ENCODE measurements at regions not wholly inside any gene's neighbourhood (a gene's known extent, or its start where the extent isn't known, plus 50 kb on each side); places are given as distances from the start of the nearest gene placed in this dataset.
A peak's percentile ranks its signal among the peaks of the same experiment; 100 is the strongest.
"Not testable (repeated sequence)": the region's sequence is repeated elsewhere in the genome, so short reads cannot be mapped to it uniquely, and the experiment has no call there.

DNA sequence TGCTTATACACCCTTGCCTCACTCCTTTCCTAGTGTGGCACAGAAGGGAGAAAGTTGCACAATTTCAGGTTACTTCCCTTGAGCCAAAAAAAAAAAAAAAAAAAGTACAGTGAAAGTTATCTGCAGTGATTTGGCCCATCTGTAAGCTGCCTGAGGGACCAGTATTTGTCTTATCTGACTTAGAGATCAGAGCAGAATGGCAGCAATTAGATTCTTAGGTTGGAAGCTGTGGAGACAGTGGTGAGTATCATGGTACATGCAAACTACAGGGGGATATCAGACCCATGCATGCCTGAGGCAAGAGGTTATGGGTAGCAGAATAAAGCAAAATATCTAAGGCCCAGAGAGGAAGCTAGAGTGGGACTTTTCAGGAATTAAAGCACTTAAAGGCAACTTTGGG is 1070.7 kb upstream of the NOVA1 start:
- no peaks in the 10 kb centered on the region for H3K27me3 Mint-ChIP-seq
- peaks cover 23% of the 10 kb centered on the region for H3K9me3 Mint-ChIP-seq (ENCODE audit: low read depth)
- peaks cover 5% of the 10 kb centered on the region for H3K36me3 Mint-ChIP-seq (ENCODE audit: insufficient read depth)
- H3K4me1 Mint-ChIP-seq (ENCODE audit: low read depth), result peaks cover 4% of the 10 kb centered on the region
- H3K27ac Mint-ChIP-seq, result no peak overlapping the region
- no peak overlapping the region for H3K4me3 Mint-ChIP-seq (ENCODE audit: low read depth)
- no peak for DNase-seq (ENCODE audit: low spot score, unreplicated experiment)
- TF ChIP-seq, protein P1, sequence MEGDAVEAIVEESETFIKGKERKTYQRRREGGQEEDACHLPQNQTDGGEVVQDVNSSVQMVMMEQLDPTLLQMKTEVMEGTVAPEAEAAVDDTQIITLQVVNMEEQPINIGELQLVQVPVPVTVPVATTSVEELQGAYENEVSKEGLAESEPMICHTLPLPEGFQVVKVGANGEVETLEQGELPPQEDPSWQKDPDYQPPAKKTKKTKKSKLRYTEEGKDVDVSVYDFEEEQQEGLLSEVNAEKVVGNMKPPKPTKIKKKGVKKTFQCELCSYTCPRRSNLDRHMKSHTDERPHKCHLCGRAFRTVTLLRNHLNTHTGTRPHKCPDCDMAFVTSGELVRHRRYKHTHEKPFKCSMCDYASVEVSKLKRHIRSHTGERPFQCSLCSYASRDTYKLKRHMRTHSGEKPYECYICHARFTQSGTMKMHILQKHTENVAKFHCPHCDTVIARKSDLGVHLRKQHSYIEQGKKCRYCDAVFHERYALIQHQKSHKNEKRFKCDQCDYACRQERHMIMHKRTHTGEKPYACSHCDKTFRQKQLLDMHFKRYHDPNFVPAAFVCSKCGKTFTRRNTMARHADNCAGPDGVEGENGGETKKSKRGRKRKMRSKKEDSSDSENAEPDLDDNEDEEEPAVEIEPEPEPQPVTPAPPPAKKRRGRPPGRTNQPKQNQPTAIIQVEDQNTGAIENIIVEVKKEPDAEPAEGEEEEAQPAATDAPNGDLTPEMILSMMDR (IDR thresholded peaks at IDR 0.05; ENCODE audit: unreplicated experiment), result no peak

DNA sequence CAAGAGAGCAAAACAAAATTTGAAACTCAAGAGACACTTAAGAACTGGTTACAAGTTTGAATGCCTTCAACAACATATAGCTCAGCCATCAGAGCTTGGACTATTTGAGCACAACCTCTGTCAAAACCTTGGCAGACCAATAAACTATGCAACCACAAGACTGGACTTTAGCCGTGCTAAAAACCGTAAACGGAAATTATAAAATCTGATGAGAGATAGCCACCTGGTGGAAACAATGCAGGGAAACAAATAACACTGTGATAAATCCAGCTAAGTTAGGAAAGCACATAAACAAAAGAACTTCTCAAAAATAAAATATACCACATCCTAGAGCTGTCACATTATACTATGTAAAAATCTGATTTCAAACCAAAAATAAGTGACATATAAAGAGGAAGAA is 1074.2 kb upstream of the NOVA1 start:
- H3K9me3 Mint-ChIP-seq (ENCODE audit: low read depth), result peaks cover 13% of the 10 kb centered on the region
- TF ChIP-seq, protein P1 (IDR thresholded peaks at IDR 0.05; ENCODE audit: unreplicated experiment), result no peak
- H3K4me3 Mint-ChIP-seq (ENCODE audit: low read depth), result peak overlapping the region; percentile 45
- H3K27me3 Mint-ChIP-seq, result no peaks in the 10 kb centered on the region
- H3K4me1 Mint-ChIP-seq (ENCODE audit: low read depth), result peaks cover 4% of the 10 kb centered on the region
- DNase-seq (ENCODE audit: low spot score, unreplicated experiment), result no peak
- no peak overlapping the region for H3K27ac Mint-ChIP-seq
- peaks cover 3% of the 10 kb centered on the region for H3K36me3 Mint-ChIP-seq (ENCODE audit: insufficient read depth)

DNA sequence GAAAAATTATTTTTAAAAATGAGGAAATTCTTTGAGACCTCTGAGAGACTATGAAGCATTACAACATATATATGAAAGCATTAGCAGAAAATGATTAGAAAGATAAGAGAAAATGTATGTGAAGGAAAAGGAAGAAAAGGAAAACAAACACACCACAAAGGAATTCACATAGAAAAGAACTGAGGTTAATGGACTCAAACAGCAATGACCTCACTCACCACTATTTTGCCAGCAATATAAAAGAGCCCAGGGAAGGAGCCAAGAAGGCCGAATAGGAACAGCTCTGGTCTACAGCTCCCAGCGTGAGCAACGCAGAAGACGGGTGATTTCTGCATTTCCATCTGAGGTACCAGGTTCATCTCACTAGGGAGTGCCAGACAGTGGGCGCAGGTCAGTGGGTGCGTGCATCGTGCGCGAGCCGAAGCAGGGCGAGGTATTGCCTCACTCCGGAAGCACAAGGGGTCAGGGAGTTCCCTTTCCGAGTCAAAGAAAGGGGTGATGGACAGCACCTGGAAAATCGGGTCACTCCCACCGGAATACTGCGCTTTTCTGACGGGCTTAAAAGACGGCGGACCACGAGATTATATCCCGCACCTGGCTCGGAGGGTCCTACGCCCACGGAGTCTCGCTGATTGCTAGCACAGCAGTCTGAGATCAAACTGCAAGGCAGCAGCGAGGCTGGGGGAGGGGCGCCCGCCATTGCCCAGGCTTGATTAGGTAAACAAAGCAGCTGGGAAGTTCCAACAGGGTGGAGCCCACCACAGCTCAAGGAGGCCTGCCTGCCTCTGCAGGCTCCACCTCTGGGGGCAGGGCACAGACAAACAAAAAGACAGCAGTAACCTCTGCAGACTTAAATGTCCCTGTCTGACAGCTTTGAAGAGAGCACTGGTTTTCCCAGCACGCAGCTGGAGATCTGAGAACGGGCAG is 1075.2 kb upstream of the NOVA1 start:
- peak overlapping the region; percentile 79 for H3K4me3 Mint-ChIP-seq (ENCODE audit: low read depth)
- not testable (repeated sequence) for H3K36me3 Mint-ChIP-seq (ENCODE audit: insufficient read depth); DNase-seq (ENCODE audit: low spot score, unreplicated experiment); H3K4me1 Mint-ChIP-seq (ENCODE audit: low read depth); H3K27me3 Mint-ChIP-seq
- peak overlapping the region; percentile 96 for H3K27ac Mint-ChIP-seq
- peaks cover 13% of the 10 kb centered on the region for H3K9me3 Mint-ChIP-seq (ENCODE audit: low read depth)

DNA sequence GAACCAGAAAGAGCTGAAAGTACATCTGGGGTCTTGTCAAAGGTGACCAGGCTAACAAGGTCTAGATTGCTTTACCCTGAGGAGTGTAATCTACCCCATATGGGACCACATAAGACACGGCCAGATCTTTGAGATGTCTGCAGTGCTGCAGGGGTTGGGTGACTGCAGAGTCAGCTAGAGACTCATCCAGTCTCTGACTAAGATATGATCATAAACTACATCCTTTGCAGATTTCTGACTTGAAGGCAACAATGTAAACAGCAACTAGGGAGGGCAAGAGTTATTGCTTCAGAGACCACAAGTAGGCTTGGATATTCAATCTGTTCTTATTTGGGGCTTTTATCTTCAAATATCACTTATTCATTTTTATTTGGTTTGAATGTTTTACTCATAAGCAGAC is 1080.5 kb upstream of the FOXG1 start:
- Mint-ChIP-seq H3K27me3 (no peaks in the 10 kb centered on the region), H3K9me3 (ENCODE audit: low read depth) (no peaks in the 10 kb centered on the region), H3K27ac (no peak overlapping the region), H3K4me3 (ENCODE audit: low read depth) (no peak overlapping the region), H3K4me1 (ENCODE audit: low read depth) (peaks cover 3% of the 10 kb centered on the region), H3K36me3 (ENCODE audit: insufficient read depth) (no peaks in the 10 kb centered on the region)
- DNase-seq (ENCODE audit: low spot score, unreplicated experiment), result no peak
- TF ChIP-seq, protein P1 (IDR thresholded peaks at IDR 0.05; ENCODE audit: unreplicated experiment), result no peak

DNA sequence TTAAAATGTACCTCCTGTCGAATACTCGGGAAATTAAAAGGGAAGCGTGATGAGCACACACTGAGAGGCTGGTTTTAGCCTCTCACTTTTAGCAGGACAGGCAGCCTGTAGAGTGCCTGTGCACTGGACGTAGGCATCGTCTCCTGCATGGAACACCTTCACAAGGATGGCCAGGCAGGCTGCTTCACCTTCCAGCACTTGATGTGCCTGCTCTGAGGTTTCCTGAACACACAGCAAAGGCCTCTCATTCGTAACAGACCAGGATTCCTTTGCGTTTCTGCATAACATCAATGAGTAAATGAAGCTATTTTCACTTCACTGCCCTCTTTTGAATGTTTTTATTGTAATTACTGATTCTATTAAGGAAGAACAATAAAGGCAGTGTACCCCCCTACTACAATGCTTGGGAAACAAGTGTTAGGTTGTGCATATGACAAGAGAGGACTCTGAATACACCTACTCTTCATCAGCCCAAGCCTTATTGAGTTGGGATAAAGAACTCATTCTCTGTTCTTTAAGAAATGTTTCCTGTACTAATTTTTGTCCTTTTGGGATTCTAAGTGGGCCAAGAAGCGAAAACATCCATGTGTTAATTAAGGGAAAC is 1077.6 kb upstream of the FOXG1 start:
- TF ChIP-seq, protein P1 (IDR thresholded peaks at IDR 0.05; ENCODE audit: unreplicated experiment), result no peak
- no peak overlapping the region for H3K27ac Mint-ChIP-seq
- H3K4me3 Mint-ChIP-seq (ENCODE audit: low read depth), result no peak overlapping the region
- H3K9me3 Mint-ChIP-seq (ENCODE audit: low read depth), result no peaks in the 10 kb centered on the region
- no peaks in the 10 kb centered on the region for H3K27me3 Mint-ChIP-seq
- no peak for DNase-seq (ENCODE audit: low spot score, unreplicated experiment)
- no peaks in the 10 kb centered on the region for H3K4me1 Mint-ChIP-seq (ENCODE audit: low read depth)
- no peaks in the 10 kb centered on the region for H3K36me3 Mint-ChIP-seq (ENCODE audit: insufficient read depth)

All from progenitor cell of endocrine pancreas (in vitro differentiated cells).